Stimulated activated naive CD8-positive, alpha-beta T cell treated with anti-CD3 and anti-CD28 coated beads, Interleukin-15, Interleukin-2, amounts not matched to agents 100 ng/mL and 50 ng/mL, for 24 hours (primary cell): ENCODE measurements at regions not wholly inside any gene's neighbourhood (a gene's known extent, or its start where the extent isn't known, plus 50 kb on each side); places are given as distances from the start of the nearest gene placed in this dataset.

Source experiments
- H3K27ac Mint-ChIP-seq: one replicate; pipeline ENCODE4 v1.8.0; 2021; ENCODE audit warnings: mild to moderate bottlenecking, mixed read lengths
- H3K27me3 Mint-ChIP-seq: one replicate; pipeline ENCODE4 v1.8.0; 2021; ENCODE audit warnings: mixed read lengths
- H3K36me3 Mint-ChIP-seq: one replicate; pipeline ENCODE4 v1.8.0; 2021; ENCODE audit warnings: low read depth, mixed read lengths
- H3K4me1 Mint-ChIP-seq: one replicate; pipeline ENCODE4 v1.8.0; 2021; ENCODE audit warnings: low read depth, mixed read lengths
- H3K4me3 Mint-ChIP-seq: one replicate; pipeline ENCODE4 v1.8.0; 2021; ENCODE audit warnings: mild to moderate bottlenecking, mixed read lengths
- H3K9me3 Mint-ChIP-seq: one replicate; pipeline ENCODE4 v1.8.0; 2021; ENCODE audit warnings: mixed read lengths

DNA sequence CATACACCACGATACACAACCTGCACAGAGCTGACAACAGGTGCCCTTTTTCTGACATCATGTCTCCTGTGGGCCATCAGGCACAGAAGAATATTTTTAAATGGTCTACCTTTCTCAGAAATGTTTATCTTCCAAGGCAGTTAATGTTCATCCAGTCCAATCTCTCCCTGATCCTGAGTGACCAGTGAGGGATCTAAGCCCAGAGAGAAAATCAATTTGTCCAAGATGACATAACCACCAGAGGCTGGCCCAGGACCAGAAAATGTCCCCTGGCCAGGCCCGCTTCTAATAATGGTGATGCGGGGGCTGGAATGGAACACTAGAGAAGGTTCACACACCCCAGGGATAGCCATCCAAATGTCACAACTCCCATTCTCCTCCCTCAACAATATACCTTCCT is 357.9 kb upstream of the KIF2A start:
- Mint-ChIP-seq H3K4me3 (no peak overlapping the region), H3K9me3 (no peaks in the 10 kb centered on the region), H3K4me1 (no peaks in the 10 kb centered on the region), H3K27me3 (no peaks in the 10 kb centered on the region), H3K27ac (no peak overlapping the region), H3K36me3 (no peaks in the 10 kb centered on the region)

GRCh38 chr5:61949054-61949678 is 356.8 kb upstream of the KIF2A start:
- Mint-ChIP-seq H3K27ac (no peak overlapping the region), H3K4me3 (no peak overlapping the region), H3K4me1 (no peaks in the 10 kb centered on the region), H3K36me3 (no peaks in the 10 kb centered on the region), H3K9me3 (no peaks in the 10 kb centered on the region), H3K27me3 (no peaks in the 10 kb centered on the region)

DNA sequence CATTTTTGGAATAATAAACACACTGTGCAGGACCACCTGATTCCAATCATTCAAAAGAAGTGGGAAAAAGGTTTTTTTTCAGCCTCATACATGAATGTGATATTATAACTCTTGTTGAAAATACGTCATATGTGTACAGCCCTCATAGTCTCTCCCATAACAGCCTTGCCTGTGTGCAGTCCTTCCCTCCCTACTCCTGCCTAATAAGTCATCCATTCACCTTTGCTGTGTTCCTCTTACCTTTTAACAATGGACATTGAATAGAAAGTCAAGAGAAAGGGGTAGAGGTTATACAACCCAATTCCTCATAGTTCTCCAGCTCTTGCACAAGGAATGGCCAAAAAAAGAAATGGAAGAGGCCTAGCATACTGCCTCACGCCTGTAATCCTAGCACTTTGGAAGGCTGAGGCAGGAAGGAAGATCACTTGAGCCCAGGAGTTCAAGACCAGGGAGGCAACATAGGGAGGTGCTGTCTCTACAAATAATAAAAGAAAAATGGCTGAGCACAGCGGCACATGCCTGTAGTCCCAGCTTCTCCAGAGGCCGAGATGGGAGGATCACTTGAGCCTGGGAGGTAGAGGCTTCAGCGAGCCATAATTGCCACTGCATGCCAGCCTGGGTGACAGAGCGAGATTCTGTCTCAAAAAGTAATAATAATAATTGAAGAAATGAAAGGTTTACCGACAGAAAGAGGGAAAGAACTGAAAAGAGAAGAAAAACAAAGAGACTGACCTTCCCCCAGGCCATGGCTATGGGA is 356.1 kb upstream of the KIF2A start:
- H3K9me3 Mint-ChIP-seq = no peaks in the 10 kb centered on the region
- no peaks in the 10 kb centered on the region for H3K27me3 Mint-ChIP-seq

DNA sequence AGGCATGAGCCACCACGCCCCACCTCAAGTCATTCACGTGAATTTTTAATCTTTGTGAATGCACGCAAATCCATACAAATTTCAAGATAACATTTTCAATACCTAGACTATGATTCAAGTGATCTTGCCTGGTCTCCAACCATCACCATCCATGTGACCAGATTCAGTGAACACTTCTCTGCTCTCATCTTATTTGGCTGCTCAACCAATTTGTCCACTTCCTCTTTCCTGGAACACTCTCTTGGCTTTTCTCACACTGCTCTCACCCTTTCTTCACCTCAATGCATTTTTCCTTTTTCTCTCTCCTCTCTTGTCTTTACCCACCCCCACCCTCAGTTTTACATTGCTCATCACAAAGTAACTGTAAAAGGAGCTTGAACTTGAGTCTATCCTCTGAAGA is 354.7 kb upstream of the KIF2A start:
- no peaks in the 10 kb centered on the region for H3K9me3 Mint-ChIP-seq
- H3K27me3 Mint-ChIP-seq = no peaks in the 10 kb centered on the region
- no peaks in the 10 kb centered on the region for H3K4me1 Mint-ChIP-seq
- H3K27ac Mint-ChIP-seq = no peak overlapping the region
- no peak overlapping the region for H3K4me3 Mint-ChIP-seq
- no peaks in the 10 kb centered on the region for H3K36me3 Mint-ChIP-seq

More for the DNA sequence above, 356.1 kb upstream of the KIF2A start:
- Mint-ChIP-seq H3K36me3 (no peaks in the 10 kb centered on the region), H3K4me3 (no peak overlapping the region), H3K27ac (no peak overlapping the region), H3K4me1 (no peaks in the 10 kb centered on the region)

DNA sequence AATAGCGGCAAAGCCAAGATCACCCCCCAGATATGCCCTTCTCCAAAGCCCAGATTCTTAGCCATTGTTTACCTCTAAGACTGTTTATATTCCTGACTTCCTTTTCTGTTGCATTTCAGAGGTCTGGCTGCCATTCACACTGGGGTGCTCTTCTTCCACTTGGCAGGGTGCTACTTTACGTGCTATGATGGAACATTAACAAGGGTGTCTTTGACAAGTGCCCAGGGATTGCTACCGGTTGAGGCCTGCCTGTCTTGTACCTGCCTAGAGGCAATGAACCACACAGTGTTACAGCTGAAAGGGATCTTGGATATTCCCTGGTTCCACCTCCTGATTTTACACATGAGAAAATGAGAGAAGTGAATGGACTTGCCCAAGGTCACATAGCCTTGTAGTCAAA is 352.1 kb upstream of the KIF2A start:
- H3K4me1 Mint-ChIP-seq = no peaks in the 10 kb centered on the region
- no peak overlapping the region for H3K4me3 Mint-ChIP-seq

GRCh38 chr5:61964201-61964600 is 341.8 kb upstream of the KIF2A start:
- Mint-ChIP-seq H3K9me3 (no peaks in the 10 kb centered on the region), H3K4me3 (no peak overlapping the region), H3K27ac (no peak overlapping the region), H3K4me1 (no peaks in the 10 kb centered on the region), H3K36me3 (no peaks in the 10 kb centered on the region), H3K27me3 (peaks cover 6% of the 10 kb centered on the region)

More for the DNA sequence above, 352.1 kb upstream of the KIF2A start:
- no peak overlapping the region for H3K27ac Mint-ChIP-seq
- no peaks in the 10 kb centered on the region for H3K27me3 Mint-ChIP-seq
- no peaks in the 10 kb centered on the region for H3K36me3 Mint-ChIP-seq
- no peaks in the 10 kb centered on the region for H3K9me3 Mint-ChIP-seq

DNA sequence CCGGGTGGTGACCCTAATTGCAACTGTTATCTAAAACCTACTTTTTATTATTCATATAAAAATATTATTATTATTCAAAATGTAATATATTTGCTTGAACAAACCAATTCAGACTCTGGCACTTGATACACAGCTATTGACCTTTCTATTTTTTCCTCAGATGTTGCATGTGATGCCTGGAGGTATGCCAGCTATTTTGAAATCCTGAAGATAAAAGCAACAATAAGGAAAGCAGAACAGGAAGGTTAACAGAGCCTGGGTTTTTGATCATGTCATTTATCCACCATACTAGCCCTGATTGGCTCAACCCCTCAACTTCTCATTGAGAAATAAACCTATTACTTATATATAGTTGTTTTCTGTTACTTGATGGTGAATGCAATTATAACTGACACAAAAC is 340.9 kb upstream of the KIF2A start:
- no peaks in the 10 kb centered on the region for H3K36me3 Mint-ChIP-seq
- peaks cover 6% of the 10 kb centered on the region for H3K27me3 Mint-ChIP-seq
- no peak overlapping the region for H3K27ac Mint-ChIP-seq

DNA sequence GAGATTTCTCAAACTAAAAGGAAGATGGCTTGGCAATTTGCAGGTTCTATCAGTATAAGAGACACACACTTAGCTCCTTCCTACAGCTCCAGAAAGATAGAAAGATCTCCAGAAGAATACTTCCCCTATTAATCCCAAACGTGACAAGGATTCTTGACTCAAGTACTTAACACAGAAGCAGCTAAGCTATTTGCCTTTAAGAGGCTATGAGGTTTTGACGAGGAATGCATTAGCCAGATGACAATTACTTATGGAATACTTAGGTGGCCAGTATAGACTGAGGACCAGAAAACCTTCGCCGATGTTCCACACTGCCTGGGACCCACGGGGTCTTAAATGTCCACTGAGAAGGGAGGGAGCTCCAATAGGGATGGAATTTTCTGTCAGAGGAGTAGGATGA is 340.5 kb upstream of the KIF2A start:
- H3K4me1 Mint-ChIP-seq = no peaks in the 10 kb centered on the region
- no peak overlapping the region for H3K4me3 Mint-ChIP-seq
- H3K27ac Mint-ChIP-seq = no peak overlapping the region
- H3K27me3 Mint-ChIP-seq = peaks cover 6% of the 10 kb centered on the region
- no peaks in the 10 kb centered on the region for H3K36me3 Mint-ChIP-seq
- H3K9me3 Mint-ChIP-seq = no peaks in the 10 kb centered on the region

More for the DNA sequence above, 340.9 kb upstream of the KIF2A start:
- Mint-ChIP-seq H3K4me3 (no peak overlapping the region), H3K4me1 (no peaks in the 10 kb centered on the region), H3K9me3 (no peaks in the 10 kb centered on the region)

DNA sequence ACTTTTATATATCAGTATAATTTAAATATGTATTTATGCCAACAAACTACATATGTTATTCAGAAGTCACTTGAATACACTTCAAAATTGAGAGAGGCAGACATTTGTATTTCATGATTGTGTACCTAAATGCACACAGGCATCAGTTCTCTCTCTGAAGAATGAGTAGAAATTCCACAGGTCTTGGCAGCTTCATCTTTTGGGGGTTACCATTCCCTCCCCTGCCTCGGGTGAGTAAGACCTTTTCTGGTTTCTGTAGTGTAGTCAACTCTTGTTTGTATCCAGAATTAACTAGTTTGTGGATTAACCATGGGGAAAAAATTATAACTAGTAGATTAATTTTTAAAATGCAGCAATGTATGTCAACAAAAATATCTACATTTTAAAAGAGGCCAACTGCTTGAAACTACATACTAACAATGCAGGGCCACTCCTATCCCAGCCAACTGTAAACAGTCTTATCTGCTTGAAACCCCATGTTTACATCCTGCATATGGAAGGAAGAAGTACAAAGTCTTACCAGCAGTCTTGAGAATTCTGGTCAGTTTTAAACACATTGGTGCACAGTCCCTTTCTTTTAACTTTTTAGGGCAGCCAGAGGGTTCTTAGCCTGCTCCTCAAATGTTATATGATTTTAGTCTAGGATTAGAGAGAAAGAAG is 339.6 kb upstream of the KIF2A start:
- Mint-ChIP-seq H3K4me1 (no peaks in the 10 kb centered on the region), H3K27ac (no peak overlapping the region), H3K9me3 (no peaks in the 10 kb centered on the region), H3K4me3 (no peak overlapping the region), H3K27me3 (peaks cover 6% of the 10 kb centered on the region), H3K36me3 (no peaks in the 10 kb centered on the region)

DNA sequence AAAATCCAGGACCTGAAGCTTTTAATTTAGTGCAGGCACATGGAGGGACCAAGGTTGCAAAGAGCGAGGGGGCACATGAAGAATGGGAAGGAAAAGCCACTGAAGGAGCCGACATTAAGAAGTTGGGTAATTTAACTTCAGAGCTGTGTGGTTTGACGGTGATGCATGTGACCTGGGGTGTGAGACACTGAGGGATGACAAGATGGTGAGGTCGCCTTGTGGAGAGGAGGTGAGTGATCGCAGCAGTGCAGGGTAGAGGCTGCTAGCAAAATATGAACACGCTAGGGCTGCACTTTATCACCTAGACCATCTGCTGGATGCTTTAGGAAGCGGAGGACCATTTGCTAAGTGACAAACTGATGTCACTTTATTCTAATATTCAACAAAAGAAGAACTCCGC is 339.0 kb upstream of the KIF2A start:
- Mint-ChIP-seq H3K27me3 (peaks cover 6% of the 10 kb centered on the region), H3K9me3 (no peaks in the 10 kb centered on the region), H3K4me3 (no peak overlapping the region), H3K4me1 (no peaks in the 10 kb centered on the region), H3K36me3 (no peaks in the 10 kb centered on the region), H3K27ac (no peak overlapping the region)

DNA sequence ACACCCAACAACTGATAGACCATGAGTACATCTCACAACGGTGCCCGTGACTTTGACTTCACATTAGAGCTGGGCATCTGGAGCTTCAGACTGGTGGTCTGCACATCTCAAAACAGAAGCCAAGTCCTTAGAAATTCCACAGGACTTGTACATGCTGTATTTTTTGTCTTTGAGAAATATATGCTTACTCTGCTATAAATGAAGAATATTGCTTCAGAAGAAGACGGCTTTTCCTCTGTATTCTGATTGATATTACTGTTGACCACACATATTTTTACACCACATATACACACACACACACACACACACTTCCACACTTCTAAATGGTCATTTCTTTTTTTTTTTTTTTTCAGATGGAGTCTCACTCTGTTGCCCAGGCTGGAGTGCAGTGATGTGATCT is 338.3 kb upstream of the KIF2A start:
- Mint-ChIP-seq H3K4me3 (no peak overlapping the region), H3K4me1 (no peaks in the 10 kb centered on the region), H3K36me3 (no peaks in the 10 kb centered on the region), H3K9me3 (no peaks in the 10 kb centered on the region), H3K27ac (no peak overlapping the region), H3K27me3 (peaks cover 6% of the 10 kb centered on the region)

DNA sequence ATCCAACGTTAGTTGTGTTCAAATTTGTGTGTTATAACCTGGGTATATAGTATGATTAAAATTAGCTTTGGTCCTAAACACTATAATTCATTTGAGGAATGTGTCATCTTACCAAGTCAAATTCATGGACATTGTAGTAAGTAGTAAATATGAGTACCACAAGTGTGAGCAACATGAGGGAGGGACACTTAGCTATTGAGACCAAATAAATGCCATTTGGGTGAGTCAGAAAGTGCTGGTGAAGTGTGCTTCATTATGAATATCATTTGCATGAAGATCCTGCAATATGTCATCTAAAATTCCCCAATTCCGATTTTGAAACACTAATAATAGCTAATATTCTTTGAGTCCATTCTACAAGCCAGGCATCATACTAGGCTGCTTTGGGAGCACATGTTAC is 336.7 kb upstream of the KIF2A start:
- H3K27me3 Mint-ChIP-seq = peaks cover 6% of the 10 kb centered on the region
- no peak overlapping the region for H3K4me3 Mint-ChIP-seq
- H3K4me1 Mint-ChIP-seq = no peaks in the 10 kb centered on the region
- no peaks in the 10 kb centered on the region for H3K9me3 Mint-ChIP-seq
- no peak overlapping the region for H3K27ac Mint-ChIP-seq
- no peaks in the 10 kb centered on the region for H3K36me3 Mint-ChIP-seq

GRCh38 chr5:61969755-61970154 is 336.3 kb upstream of the KIF2A start:
- Mint-ChIP-seq H3K27ac (no peak overlapping the region), H3K36me3 (no peaks in the 10 kb centered on the region), H3K27me3 (peaks cover 6% of the 10 kb centered on the region), H3K4me3 (no peak overlapping the region), H3K9me3 (no peaks in the 10 kb centered on the region), H3K4me1 (no peaks in the 10 kb centered on the region)

DNA sequence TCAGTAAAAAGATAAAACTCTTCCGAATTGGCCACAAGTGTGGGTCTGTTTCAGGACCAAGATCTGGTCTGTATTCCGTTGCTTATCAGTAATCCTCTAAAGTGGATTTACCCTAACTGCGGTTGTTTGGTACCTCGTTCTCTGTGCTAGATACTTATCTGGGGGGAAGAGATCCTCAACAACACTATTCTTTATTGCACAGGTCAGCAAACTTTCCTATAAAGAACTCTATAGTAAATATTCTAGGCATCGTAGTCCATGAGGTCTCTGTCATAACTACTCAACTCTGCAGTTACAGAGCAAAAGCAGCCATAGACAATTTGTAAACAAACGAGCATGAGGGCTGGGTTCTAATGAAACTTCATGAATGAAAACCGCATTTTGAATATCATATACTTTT is 335.8 kb upstream of the KIF2A start:
- Mint-ChIP-seq H3K27ac (no peak overlapping the region), H3K36me3 (no peaks in the 10 kb centered on the region), H3K4me3 (no peak overlapping the region), H3K27me3 (peaks cover 7% of the 10 kb centered on the region), H3K4me1 (no peaks in the 10 kb centered on the region), H3K9me3 (peaks cover under 1% of the 10 kb centered on the region)

DNA sequence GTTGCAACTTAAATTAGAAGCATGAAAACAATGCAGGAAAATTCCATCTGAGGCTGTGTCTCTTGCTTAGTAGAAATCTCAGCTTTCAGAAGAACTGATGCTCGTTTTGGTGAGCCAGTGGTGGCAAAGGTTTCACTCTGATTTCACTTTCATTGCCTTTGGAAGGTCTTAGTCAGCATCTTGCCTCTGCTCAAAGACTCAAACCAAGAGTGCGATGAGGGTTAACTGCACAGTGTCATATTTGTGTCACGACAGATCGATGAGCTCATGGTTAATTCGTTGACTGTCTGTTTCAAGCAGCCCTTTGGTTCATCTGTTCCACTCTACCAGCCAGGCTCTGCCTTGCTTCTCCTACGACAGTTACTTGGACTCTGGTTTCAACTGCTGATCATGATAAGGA is 331.3 kb upstream of the KIF2A start:
- H3K36me3 Mint-ChIP-seq = no peaks in the 10 kb centered on the region
- H3K4me1 Mint-ChIP-seq = no peaks in the 10 kb centered on the region
- peaks cover 4% of the 10 kb centered on the region for H3K27me3 Mint-ChIP-seq
- H3K27ac Mint-ChIP-seq = no peak overlapping the region
- no peak overlapping the region for H3K4me3 Mint-ChIP-seq
- peaks cover 4% of the 10 kb centered on the region for H3K9me3 Mint-ChIP-seq
